Liver (tissue), 8 donors: ENCODE measurements at regions not wholly inside any gene's neighbourhood (a gene's known extent, or its start where the extent isn't known, plus 50 kb on each side); places are given as distances from the start of the nearest gene placed in this dataset.

ENCODE experiments used
- DNase-seq: peaks from one replicate; pipeline ENCODE4 v3.0.0-alpha.2; 2017; ENCODE audit warnings: low spot score
- H3K27ac ChIP-seq, 2 donors: one replicate each; pipeline ENCODE4 v1.7.0; 2013; ENCODE audit warnings: inconsistent platforms in 2 of 2, low read length in 2 of 2, control low read depth in 1 of 2, low read depth in 1 of 2, mild to moderate bottlenecking in 1 of 2
- H3K27me3 ChIP-seq, 4 donors: one replicate each; pipeline versions ENCODE4 v1.6.1 to v1.7.0; 2013; ENCODE audit warnings: low read length in 3 of 4, inconsistent platforms in 1 of 4, mild to moderate bottlenecking in 1 of 4, moderate library complexity in 1 of 4; ENCODE audit not compliant: control insufficient read depth in 4 of 4, insufficient read depth in 4 of 4
- H3K36me3 ChIP-seq, 4 donors: one replicate each; pipeline versions ENCODE4 v1.6.1 to v1.7.0; 2013; ENCODE audit warnings: low read length in 3 of 4, mild to moderate bottlenecking in 3 of 4, low read depth in 1 of 4, moderate library complexity in 1 of 4; ENCODE audit not compliant: control insufficient read depth in 4 of 4, insufficient read depth in 3 of 4
- H3K4me1 ChIP-seq, 4 donors: one replicate each; pipeline versions ENCODE4 v1.6.1 to v1.7.0; 2013; ENCODE audit warnings: low read length in 3 of 4, mild to moderate bottlenecking in 3 of 4, moderate library complexity in 1 of 4; ENCODE audit not compliant: control insufficient read depth in 4 of 4, insufficient read depth in 4 of 4
- H3K4me3 ChIP-seq, 3 donors: one replicate each; pipeline versions ENCODE4 v1.6.1 to v1.7.0; 2013; ENCODE audit warnings: low read length in 3 of 3, control low read depth in 1 of 3, low read depth in 1 of 3, mild to moderate bottlenecking in 1 of 3
- H3K9ac ChIP-seq, 2 donors: one replicate each; pipeline ENCODE4 v1.7.0; 2013; ENCODE audit warnings: low read length in 2 of 2, mild to moderate bottlenecking in 2 of 2, moderate library complexity in 2 of 2, control low read depth in 1 of 2, low read depth in 1 of 2
- H3K9me3 ChIP-seq, 4 donors: one replicate each; pipeline versions ENCODE4 v1.6.1 to v1.7.0; 2013; ENCODE audit warnings: low read length in 3 of 4; ENCODE audit not compliant: control insufficient read depth in 4 of 4
- EGR1 ChIP-seq, 2 donors: IDR thresholded peaks; 2 replicates each; pipeline ENCODE4 v1.6.1; 2016 to 2018; ENCODE audit warnings: antibody characterized with exemption in 2 of 2, low read depth in 2 of 2
- FOXA1 ChIP-seq: IDR thresholded peaks from 2 replicates; pipeline ENCODE4 v1.6.1; 2016; ENCODE audit warnings: antibody characterized with exemption
- FOXA2 ChIP-seq: IDR thresholded peaks from 2 replicates; pipeline ENCODE4 v1.6.1; 2016; ENCODE audit warnings: antibody characterized with exemption
- GABPA ChIP-seq, 2 donors: IDR thresholded peaks in 1 of 2; conservative IDR thresholded peaks in 1 of 2; 2 replicates each; pipeline ENCODE4 v1.6.1; 2016; ENCODE audit warnings: antibody characterized with exemption in 2 of 2, mild to moderate bottlenecking in 1 of 2, moderate library complexity in 1 of 2
- HNF4A ChIP-seq, 2 donors: conservative IDR thresholded peaks; 2 replicates each; pipeline ENCODE4 v1.6.1; 2016; ENCODE audit warnings: antibody characterized with exemption in 2 of 2, mild to moderate bottlenecking in 2 of 2
- HNF4G ChIP-seq: IDR thresholded peaks from 2 replicates; pipeline ENCODE4 v1.6.1; 2016; ENCODE audit warnings: antibody characterized with exemption
- JUND ChIP-seq, 2 donors: IDR thresholded peaks; 2 replicates each; pipeline ENCODE4 v1.6.1; 2016; ENCODE audit warnings: antibody characterized with exemption in 2 of 2
- RAD21 ChIP-seq, 2 donors: IDR thresholded peaks; 2 replicates each; pipeline ENCODE4 v1.6.1; 2016; ENCODE audit warnings: antibody characterized with exemption in 2 of 2, mild to moderate bottlenecking in 2 of 2
- RXRA ChIP-seq, 2 donors: IDR thresholded peaks; 2 replicates each; pipeline ENCODE4 v1.6.1; 2017 to 2018; ENCODE audit warnings: antibody characterized with exemption in 2 of 2, mild to moderate bottlenecking in 1 of 2
- SP1 ChIP-seq: IDR thresholded peaks from 2 replicates; pipeline ENCODE4 v1.6.1; 2018; ENCODE audit warnings: antibody characterized with exemption, mild to moderate bottlenecking
- YY1 ChIP-seq: IDR thresholded peaks from 2 replicates; pipeline ENCODE4 v1.6.1; 2016; ENCODE audit warnings: antibody characterized with exemption, mild to moderate bottlenecking
- WGBS: extraction: QIAGEN DNeasy Blood & Tissue Kit; methylation state at CpG from one replicate; pipeline ENCODE4 v1.1.7; 2013; 5-methylcytosine and 5-hydroxymethylcytosine counted together
- TF ChIP-seq, protein P1 (sequence below): IDR thresholded peaks from 2 replicates; pipeline ENCODE4 v1.6.1; 2016; ENCODE audit warnings: antibody characterized with exemption
- TF ChIP-seq, protein P2 (sequence below): IDR thresholded peaks from 2 replicates; pipeline ENCODE4 v1.6.1; 2016; ENCODE audit warnings: antibody characterized with exemption
- TF ChIP-seq, protein P3 (sequence below): fragments of 150-350 bp; IDR thresholded peaks from 2 replicates; pipeline ENCODE4 v1.5.1; 2017; ENCODE audit warnings: improper control_type of control experiment, low read depth, low read length; ENCODE audit not compliant: missing input control
- TF ChIP-seq, protein P4 (sequence below): IDR thresholded peaks from 2 replicates; pipeline ENCODE4 v1.6.1; 2016; ENCODE audit warnings: antibody characterized with exemption, mild to moderate bottlenecking
- TF ChIP-seq, protein P5 (sequence below): IDR thresholded peaks from 2 replicates; pipeline ENCODE4 v1.6.1; 2016; ENCODE audit warnings: antibody characterized with exemption
- donor health status: healthy.
- donor health status: healthy.
- donor health status: healthy.
- donor health status: healthy.
- donor health status: healthy.

DNA sequence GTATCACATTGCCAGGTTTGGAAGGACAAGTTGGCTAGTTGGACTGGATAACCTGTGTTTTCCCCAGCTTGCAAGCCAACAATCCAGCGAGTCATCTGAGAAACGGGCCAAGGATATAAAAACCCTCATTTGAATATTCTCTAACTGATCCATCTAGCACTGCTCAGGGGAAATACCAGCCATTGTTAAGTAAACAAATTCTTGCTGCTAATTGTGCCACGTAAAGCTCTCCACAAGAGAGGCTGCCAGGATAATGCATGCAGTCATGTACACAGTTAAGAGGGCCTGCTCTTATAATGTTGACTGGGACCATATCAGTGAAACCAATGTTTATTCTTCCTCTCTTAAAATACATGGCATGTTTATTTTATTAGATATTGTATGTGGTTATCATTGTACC is 663.2 kb upstream of the SGCG start:
- WGBS = 53% methylated on average over 3 of the region's 3 CpGs
- no peak for DNase-seq
- no peak overlapping the region for H3K4me3 ChIP-seq
- TF ChIP-seq YY1 = no peak
- TF ChIP-seq FOXA1 = no peak
- no peak for TF ChIP-seq HNF4G
- TF ChIP-seq, protein P1, sequence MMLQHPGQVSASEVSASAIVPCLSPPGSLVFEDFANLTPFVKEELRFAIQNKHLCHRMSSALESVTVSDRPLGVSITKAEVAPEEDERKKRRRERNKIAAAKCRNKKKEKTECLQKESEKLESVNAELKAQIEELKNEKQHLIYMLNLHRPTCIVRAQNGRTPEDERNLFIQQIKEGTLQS = no peak
- TF ChIP-seq JUND (IDR thresholded peaks at IDR 0.05) = no peak
- TF ChIP-seq GABPA (IDR thresholded peaks at IDR 0.05 in 1 of 2, conservative IDR thresholded peaks at IDR 0.05 in 1 of 2) = no peak
- TF ChIP-seq, protein P2, sequence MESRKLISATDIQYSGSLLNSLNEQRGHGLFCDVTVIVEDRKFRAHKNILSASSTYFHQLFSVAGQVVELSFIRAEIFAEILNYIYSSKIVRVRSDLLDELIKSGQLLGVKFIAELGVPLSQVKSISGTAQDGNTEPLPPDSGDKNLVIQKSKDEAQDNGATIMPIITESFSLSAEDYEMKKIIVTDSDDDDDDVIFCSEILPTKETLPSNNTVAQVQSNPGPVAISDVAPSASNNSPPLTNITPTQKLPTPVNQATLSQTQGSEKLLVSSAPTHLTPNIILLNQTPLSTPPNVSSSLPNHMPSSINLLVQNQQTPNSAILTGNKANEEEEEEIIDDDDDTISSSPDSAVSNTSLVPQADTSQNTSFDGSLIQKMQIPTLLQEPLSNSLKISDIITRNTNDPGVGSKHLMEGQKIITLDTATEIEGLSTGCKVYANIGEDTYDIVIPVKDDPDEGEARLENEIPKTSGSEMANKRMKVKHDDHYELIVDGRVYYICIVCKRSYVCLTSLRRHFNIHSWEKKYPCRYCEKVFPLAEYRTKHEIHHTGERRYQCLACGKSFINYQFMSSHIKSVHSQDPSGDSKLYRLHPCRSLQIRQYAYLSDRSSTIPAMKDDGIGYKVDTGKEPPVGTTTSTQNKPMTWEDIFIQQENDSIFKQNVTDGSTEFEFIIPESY = no peak
- TF ChIP-seq, protein P3, sequence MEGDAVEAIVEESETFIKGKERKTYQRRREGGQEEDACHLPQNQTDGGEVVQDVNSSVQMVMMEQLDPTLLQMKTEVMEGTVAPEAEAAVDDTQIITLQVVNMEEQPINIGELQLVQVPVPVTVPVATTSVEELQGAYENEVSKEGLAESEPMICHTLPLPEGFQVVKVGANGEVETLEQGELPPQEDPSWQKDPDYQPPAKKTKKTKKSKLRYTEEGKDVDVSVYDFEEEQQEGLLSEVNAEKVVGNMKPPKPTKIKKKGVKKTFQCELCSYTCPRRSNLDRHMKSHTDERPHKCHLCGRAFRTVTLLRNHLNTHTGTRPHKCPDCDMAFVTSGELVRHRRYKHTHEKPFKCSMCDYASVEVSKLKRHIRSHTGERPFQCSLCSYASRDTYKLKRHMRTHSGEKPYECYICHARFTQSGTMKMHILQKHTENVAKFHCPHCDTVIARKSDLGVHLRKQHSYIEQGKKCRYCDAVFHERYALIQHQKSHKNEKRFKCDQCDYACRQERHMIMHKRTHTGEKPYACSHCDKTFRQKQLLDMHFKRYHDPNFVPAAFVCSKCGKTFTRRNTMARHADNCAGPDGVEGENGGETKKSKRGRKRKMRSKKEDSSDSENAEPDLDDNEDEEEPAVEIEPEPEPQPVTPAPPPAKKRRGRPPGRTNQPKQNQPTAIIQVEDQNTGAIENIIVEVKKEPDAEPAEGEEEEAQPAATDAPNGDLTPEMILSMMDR = no peak
- TF ChIP-seq EGR1 (IDR thresholded peaks at IDR 0.05; ENCODE audit: low read depth in 2 of 2) = no peak
- TF ChIP-seq FOXA2 = no peak
- TF ChIP-seq HNF4A (conservative IDR thresholded peaks at IDR 0.05) = no peak
- TF ChIP-seq SP1 = no peak
- TF ChIP-seq RAD21 (IDR thresholded peaks at IDR 0.05) = no peak
- TF ChIP-seq, protein P4, sequence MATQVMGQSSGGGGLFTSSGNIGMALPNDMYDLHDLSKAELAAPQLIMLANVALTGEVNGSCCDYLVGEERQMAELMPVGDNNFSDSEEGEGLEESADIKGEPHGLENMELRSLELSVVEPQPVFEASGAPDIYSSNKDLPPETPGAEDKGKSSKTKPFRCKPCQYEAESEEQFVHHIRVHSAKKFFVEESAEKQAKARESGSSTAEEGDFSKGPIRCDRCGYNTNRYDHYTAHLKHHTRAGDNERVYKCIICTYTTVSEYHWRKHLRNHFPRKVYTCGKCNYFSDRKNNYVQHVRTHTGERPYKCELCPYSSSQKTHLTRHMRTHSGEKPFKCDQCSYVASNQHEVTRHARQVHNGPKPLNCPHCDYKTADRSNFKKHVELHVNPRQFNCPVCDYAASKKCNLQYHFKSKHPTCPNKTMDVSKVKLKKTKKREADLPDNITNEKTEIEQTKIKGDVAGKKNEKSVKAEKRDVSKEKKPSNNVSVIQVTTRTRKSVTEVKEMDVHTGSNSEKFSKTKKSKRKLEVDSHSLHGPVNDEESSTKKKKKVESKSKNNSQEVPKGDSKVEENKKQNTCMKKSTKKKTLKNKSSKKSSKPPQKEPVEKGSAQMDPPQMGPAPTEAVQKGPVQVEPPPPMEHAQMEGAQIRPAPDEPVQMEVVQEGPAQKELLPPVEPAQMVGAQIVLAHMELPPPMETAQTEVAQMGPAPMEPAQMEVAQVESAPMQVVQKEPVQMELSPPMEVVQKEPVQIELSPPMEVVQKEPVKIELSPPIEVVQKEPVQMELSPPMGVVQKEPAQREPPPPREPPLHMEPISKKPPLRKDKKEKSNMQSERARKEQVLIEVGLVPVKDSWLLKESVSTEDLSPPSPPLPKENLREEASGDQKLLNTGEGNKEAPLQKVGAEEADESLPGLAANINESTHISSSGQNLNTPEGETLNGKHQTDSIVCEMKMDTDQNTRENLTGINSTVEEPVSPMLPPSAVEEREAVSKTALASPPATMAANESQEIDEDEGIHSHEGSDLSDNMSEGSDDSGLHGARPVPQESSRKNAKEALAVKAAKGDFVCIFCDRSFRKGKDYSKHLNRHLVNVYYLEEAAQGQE = no peak
- no peak overlapping the region for H3K27ac ChIP-seq
- no peak overlapping the region for H3K9ac ChIP-seq
- no peaks in the 10 kb centered on the region for H3K9me3 ChIP-seq
- H3K4me1 ChIP-seq = no peaks in the 10 kb centered on the region
- no peaks in the 10 kb centered on the region for H3K36me3 ChIP-seq
- H3K27me3 ChIP-seq = no peaks in the 10 kb centered on the region

DNA sequence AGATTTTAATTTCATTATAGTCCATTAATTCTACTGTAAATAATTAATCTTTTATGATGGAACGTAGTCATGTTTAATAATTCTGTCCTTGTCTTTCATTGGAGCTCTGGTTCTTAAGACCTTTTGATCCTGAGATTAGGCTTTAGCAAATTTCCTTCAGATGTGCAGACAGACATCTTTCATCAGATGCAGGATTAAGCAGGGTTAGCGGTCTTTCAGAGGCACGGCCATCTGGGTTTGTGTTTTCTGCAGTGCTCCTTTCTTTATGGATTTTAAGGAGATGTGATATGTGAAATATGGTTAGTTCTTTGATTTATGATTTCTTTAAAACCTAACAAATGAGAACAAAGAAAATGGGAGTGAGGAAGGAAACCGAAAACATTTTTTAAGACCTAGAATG is 643.9 kb upstream of the SGCG start:
- no peak for DNase-seq
- H3K36me3 ChIP-seq = no peaks in the 10 kb centered on the region
- no peak overlapping the region for H3K4me3 ChIP-seq
- H3K27ac ChIP-seq = no peak overlapping the region
- no peaks in the 10 kb centered on the region for H3K4me1 ChIP-seq
- no peaks in the 10 kb centered on the region for H3K9me3 ChIP-seq
- 72% methylated on average over 4 of the region's 4 CpGs for WGBS
- no peaks in the 10 kb centered on the region for H3K27me3 ChIP-seq
- H3K9ac ChIP-seq = no peak overlapping the region
- TF ChIP-seq HNF4A (conservative IDR thresholded peaks at IDR 0.05) (no peak), GABPA (IDR thresholded peaks at IDR 0.05 in 1 of 2, conservative IDR thresholded peaks at IDR 0.05 in 1 of 2) (no peak), RXRA (IDR thresholded peaks at IDR 0.05) (no peak), FOXA2 (no peak), SP1 (no peak), EGR1 (IDR thresholded peaks at IDR 0.05; ENCODE audit: low read depth in 2 of 2) (no peak)
- TF ChIP-seq, protein P3 = no peak
- TF ChIP-seq, protein P4 = no peak
- TF ChIP-seq, protein P5, sequence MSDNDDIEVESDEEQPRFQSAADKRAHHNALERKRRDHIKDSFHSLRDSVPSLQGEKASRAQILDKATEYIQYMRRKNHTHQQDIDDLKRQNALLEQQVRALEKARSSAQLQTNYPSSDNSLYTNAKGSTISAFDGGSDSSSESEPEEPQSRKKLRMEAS = no peak
- TF ChIP-seq, protein P2 = no peak
